CD14-positive monocyte (primary cell): ENCODE measurements at regions not wholly inside any gene's neighbourhood (a gene's known extent, or its start where the extent isn't known, plus 50 kb on each side); places are given as distances from the start of the nearest gene placed in this dataset.

ENCODE experiments used
- DNase-seq, 3 donors: peaks; one replicate each; pipeline ENCODE4 v3.0.0-alpha.2; 2011 to 2022
- H2AFZ ChIP-seq: 2 replicates; pipeline ENCODE4 v1.6.0; 2012; ENCODE audit warnings: mild to moderate bottlenecking, low read depth, low read length, inconsistent platforms; ENCODE audit not compliant: insufficient read depth, poor library complexity, severe bottlenecking
- H3K27ac ChIP-seq, 2 donors: 1 replicate in 1 of 2; 2 replicates in 1 of 2; pipeline ENCODE4 v1.5.1; 2012 to 2013; ENCODE audit warnings: low read length in 2 of 2, control low read depth in 1 of 2, inconsistent platforms in 1 of 2, low read depth in 1 of 2, mild to moderate bottlenecking in 1 of 2
- H3K27me3 ChIP-seq, 2 donors: one replicate each; pipeline versions ENCODE4 v1.6.0 to v1.6.1; 2011 to 2013; ENCODE audit warnings: low read length in 2 of 2; ENCODE audit not compliant: control insufficient read depth in 2 of 2, insufficient read depth in 2 of 2
- H3K36me3 ChIP-seq, 2 donors: replicated peaks in 1 of 2; 1 replicate in 1 of 2; 2 replicates in 1 of 2; pipeline versions ENCODE4 v1.5.1 to v1.6.1; 2012 to 2013; ENCODE audit warnings: low read length in 2 of 2, control low read depth in 1 of 2, inconsistent platforms in 1 of 2, mild to moderate bottlenecking in 1 of 2; ENCODE audit not compliant: insufficient read depth in 2 of 2, control insufficient read depth in 1 of 2
- H3K4me1 ChIP-seq, 2 donors: 1 replicate in 1 of 2; 2 replicates in 1 of 2; pipeline versions ENCODE4 v1.5.1 to v1.6.1; 2012 to 2013; ENCODE audit warnings: low read length in 2 of 2, control low read depth in 1 of 2, inconsistent platforms in 1 of 2, mild to moderate bottlenecking in 1 of 2, moderate library complexity in 1 of 2; ENCODE audit not compliant: insufficient read depth in 2 of 2, control insufficient read depth in 1 of 2
- H3K4me2 ChIP-seq: replicated peaks from 2 replicates; pipeline ENCODE3; 2012; ENCODE audit warnings: low read length, moderate library complexity, mild to moderate bottlenecking; ENCODE audit not compliant: poor library complexity, severe bottlenecking; ENCODE audit errors: extremely low read depth
- H3K4me3 ChIP-seq, 3 experiments: fragments of 200-600 bp in 1 of 3; sonication (generic) in 1 of 3; replicated peaks in 1 of 3; 1 replicate in 2 of 3; 2 replicates in 1 of 3; pipeline ENCODE4 v1.5.1; 2011 to 2013; ENCODE audit warnings: low read length in 3 of 3, mild to moderate bottlenecking in 3 of 3, control low read depth in 2 of 3, low read depth in 2 of 3, inconsistent platforms in 1 of 3, moderate library complexity in 1 of 3
- H3K79me2 ChIP-seq: 2 replicates; pipeline ENCODE4 v1.6.0; 2012; ENCODE audit warnings: mild to moderate bottlenecking, control low read depth, inconsistent platforms, low read length, moderate library complexity; ENCODE audit not compliant: insufficient read depth
- H3K9ac ChIP-seq: 2 replicates; pipeline ENCODE4 v1.6.0; 2017; ENCODE audit warnings: low read length, mild to moderate bottlenecking; ENCODE audit not compliant: insufficient read depth, poor library complexity, severe bottlenecking
- H3K9me3 ChIP-seq, 2 donors: replicated peaks in 1 of 2; 1 replicate in 1 of 2; 2 replicates in 1 of 2; pipeline versions ENCODE4 v1.5.1 to v1.6.1; 2012 to 2013; ENCODE audit warnings: low read length in 2 of 2, control low read depth in 1 of 2; ENCODE audit not compliant: control insufficient read depth in 1 of 2, insufficient read depth in 1 of 2
- H4K20me1 ChIP-seq: 2 replicates; pipeline ENCODE4 v1.6.0; 2012; ENCODE audit warnings: mild to moderate bottlenecking, low read length, control low read depth, moderate library complexity; ENCODE audit not compliant: insufficient read depth
- H3K27ac Mint-ChIP-seq, 7 donors: one replicate each; pipeline ENCODE4 v1.8.0; 2020; ENCODE audit warnings: mild to moderate bottlenecking in 7 of 7, mixed read lengths in 7 of 7, moderate library complexity in 6 of 7, inconsistent platforms in 2 of 7
- H3K27me3 Mint-ChIP-seq, 3 donors: one replicate each; pipeline ENCODE4 v1.8.0; 2021 to 2022; ENCODE audit warnings: low read depth in 3 of 3, mild to moderate bottlenecking in 3 of 3, mixed read lengths in 3 of 3, moderate library complexity in 3 of 3, inconsistent platforms in 1 of 3
- H3K36me3 Mint-ChIP-seq, 2 donors: one replicate each; pipeline ENCODE4 v1.8.0; 2020; ENCODE audit warnings: mixed read lengths in 2 of 2, inconsistent platforms in 1 of 2, mild to moderate bottlenecking in 1 of 2
- H3K4me1 Mint-ChIP-seq: one replicate; pipeline ENCODE4 v1.8.0; 2020; ENCODE audit warnings: mild to moderate bottlenecking, mixed read lengths
- H3K4me3 Mint-ChIP-seq, 2 donors: one replicate each; pipeline ENCODE4 v1.8.0; 2020; ENCODE audit warnings: mild to moderate bottlenecking in 2 of 2, mixed read lengths in 2 of 2, moderate library complexity in 1 of 2
- H3K9me3 Mint-ChIP-seq, 7 donors: one replicate each; pipeline ENCODE4 v1.8.0; 2020 to 2022; ENCODE audit warnings: mixed read lengths in 7 of 7, mild to moderate bottlenecking in 6 of 7, moderate library complexity in 6 of 7, inconsistent platforms in 2 of 7
- CTCF ChIP-seq: fragments of 200-600 bp; IDR thresholded peaks from one replicate; pipeline ENCODE4 v1.8.0; 2022; ENCODE audit warnings: antibody characterized with exemption, mild to moderate bottlenecking
- WGBS: methylation state at CpG from one replicate; pipeline ENCODE4 v1.1.5; 2013; ENCODE audit warnings: missing lambda C conversion rate; ENCODE audit not compliant: insufficient coverage; 5-methylcytosine and 5-hydroxymethylcytosine counted together
- intact Hi-C, 2 donors: fragments of 100-400 bp; cut with micrococcal nuclease; formaldehyde crosslinking; loops; one replicate each; pipeline versions ENCODE4 v1.15.0 to v1.15.1; 2023

GRCh38 chr2:18339326-18339725 is 221.1 kb downstream of the RDH14 start:
- H3K27me3 Mint-ChIP-seq = peaks cover 0 to 3% (median 0%) of the 10 kb centered on the region in 3 donors
- Histone ChIP-seq H3K4me2 (no peak overlapping the region), H3K27ac (no peak overlapping the region), H3K4me3 (no peak overlapping the region), H3K79me2 (no peaks in the 10 kb centered on the region), H3K4me1 (no peaks in the 10 kb centered on the region), H3K36me3 (no peaks in the 10 kb centered on the region), H3K27me3 (no peaks in the 10 kb centered on the region), H4K20me1 (no peaks in the 10 kb centered on the region), H3K9ac (no peak overlapping the region), H2AFZ (no peak overlapping the region), H3K9me3 (no peaks in the 10 kb centered on the region)
- no CpG with 5 or more reads among the region's 1 CpG for WGBS
- intact Hi-C loops = no loop called here
- no peak for TF ChIP-seq CTCF
- H3K27ac Mint-ChIP-seq = no peak overlapping the region
- H3K9me3 Mint-ChIP-seq = peaks cover 0 to 8% (median 0%) of the 10 kb centered on the region in 7 donors
- no peak for DNase-seq
- no peaks in the 10 kb centered on the region for H3K4me1 Mint-ChIP-seq
- no peaks in the 10 kb centered on the region for H3K36me3 Mint-ChIP-seq
- H3K4me3 Mint-ChIP-seq = no peak overlapping the region

- H3K36me3 Mint-ChIP-seq = no peaks in the 10 kb centered on the region
- H3K9me3 ChIP-seq = no peaks in the 10 kb centered on the region
- H3K27me3 ChIP-seq = no peaks in the 10 kb centered on the region
- no peak for TF ChIP-seq CTCF
- H4K20me1 ChIP-seq = no peaks in the 10 kb centered on the region
- intact Hi-C loops = no loop called here
- H3K4me1 Mint-ChIP-seq = no peaks in the 10 kb centered on the region
- H3K27me3 Mint-ChIP-seq = peaks cover 0 to 3% (median 0%) of the 10 kb centered on the region in 3 donors
- no peak overlapping the region for H3K9ac ChIP-seq
- H3K27ac Mint-ChIP-seq = no peak overlapping the region
- H3K9me3 Mint-ChIP-seq = peaks cover 0 to 7% (median 0%) of the 10 kb centered on the region in 7 donors
- H3K27ac ChIP-seq = no peak overlapping the region
- no peak overlapping the region for H3K4me2 ChIP-seq
- H3K4me1 ChIP-seq = no peaks in the 10 kb centered on the region
- no peak for DNase-seq
- 0% methylated on average over 1 of the region's 2 CpGs for WGBS
- H3K4me3 ChIP-seq = no peak overlapping the region
- H3K36me3 ChIP-seq = no peaks in the 10 kb centered on the region
- H3K4me3 Mint-ChIP-seq = no peak overlapping the region
- no peak overlapping the region for H2AFZ ChIP-seq
- no peaks in the 10 kb centered on the region for H3K79me2 ChIP-seq
Observed at GRCh38 chr2:18336975-18337374, 223.5 kb downstream of the RDH14 start.
